ENCODE measurements at regions not wholly inside any gene's neighbourhood (a gene's known extent, or its start where the extent isn't known, plus 50 kb on each side); places are given as distances from the start of the nearest gene placed in this dataset.
A peak's percentile ranks its signal among the peaks of the same experiment; 100 is the strongest.

GRCh38 chr1:181424786-181425403 lies 58.4 kb upstream of the CACNA1E start:
- peak; percentile 72 for DNase-seq (ENCODE audit: low read depth)

- no peak for DNase-seq (ENCODE audit: low read depth)
Observed at GRCh38 chr1:181425566-181425965, 57.8 kb upstream of the CACNA1E start.

- no peak for DNase-seq (ENCODE audit: low read depth)
Observed at GRCh38 chr1:181429462-181429861, 53.9 kb upstream of the CACNA1E start.

- DNase-seq (ENCODE audit: low read depth) = no peak
Observed at GRCh38 chr1:181430015-181430885, 53.1 kb upstream of the CACNA1E start.
